ENCODE measurements at regions not wholly inside any gene's neighbourhood (a gene's known extent, or its start where the extent isn't known, plus 50 kb on each side); places are given as distances from the start of the nearest gene placed in this dataset.
A peak's percentile ranks its signal among the peaks of the same experiment; 100 is the strongest.

GRCh38 chr13:103965506-103966243, 899.5 kb upstream of the SLC10A2 start:
- peak; percentile 29 for DNase-seq

GRCh38 chr13:103961784-103962183, 895.6 kb upstream of the SLC10A2 start:
- no peak for DNase-seq

GRCh38 chr13:103961129-103961528, 894.9 kb upstream of the SLC10A2 start:
- DNase-seq = no peak

- DNase-seq = no peak
Measured at GRCh38 chr13:103960001-103960400, 893.8 kb upstream of the SLC10A2 start.

- DNase-seq = no peak
Measured at GRCh38 chr13:103958691-103959090, 892.5 kb upstream of the SLC10A2 start.

GRCh38 chr13:103957939-103958338, 891.7 kb upstream of the SLC10A2 start:
- DNase-seq = no peak

GRCh38 chr13:103953859-103954258, 887.6 kb upstream of the SLC10A2 start:
- DNase-seq = no peak

- DNase-seq = no peak
Measured at GRCh38 chr13:103952183-103952582, 886.0 kb upstream of the SLC10A2 start.

- no peak for DNase-seq
Measured at GRCh38 chr13:103948426-103948825, 882.2 kb upstream of the SLC10A2 start.

GRCh38 chr13:103945836-103946235, 879.6 kb upstream of the SLC10A2 start:
- no peak for DNase-seq

GRCh38 chr13:103941506-103942140, 875.4 kb upstream of the SLC10A2 start:
- no peak for DNase-seq

GRCh38 chr13:103935117-103935516, 868.9 kb upstream of the SLC10A2 start:
- DNase-seq = no peak

GRCh38 chr13:103931885-103932284, 865.7 kb upstream of the SLC10A2 start:
- no peak for DNase-seq

- DNase-seq = no peak
Measured at GRCh38 chr13:103931331-103931845, 865.2 kb upstream of the SLC10A2 start.

GRCh38 chr13:103926118-103926517, 859.9 kb upstream of the SLC10A2 start:
- no peak for DNase-seq

- DNase-seq = no peak
Measured at GRCh38 chr13:103908911-103909310, 842.7 kb upstream of the SLC10A2 start.

GRCh38 chr13:103908274-103908673, 842.1 kb upstream of the SLC10A2 start:
- no peak for DNase-seq

- DNase-seq = no peak
Measured at GRCh38 chr13:103903790-103904189, 837.6 kb upstream of the SLC10A2 start.

GRCh38 chr13:103898481-103898880, 832.3 kb upstream of the SLC10A2 start:
- no peak for DNase-seq

GRCh38 chr13:103895835-103896531, 829.8 kb upstream of the SLC10A2 start:
- no peak for DNase-seq

GRCh38 chr13:103894626-103895025, 828.4 kb upstream of the SLC10A2 start:
- no peak for DNase-seq

- DNase-seq = peak; percentile 66
Measured at GRCh38 chr13:103884101-103884723, 818.0 kb upstream of the SLC10A2 start.

- DNase-seq = peak; percentile 54
Measured at GRCh38 chr13:103883698-103884097, 817.5 kb upstream of the SLC10A2 start.
